Trophoblast cell (in vitro differentiated cells and primary cell): ENCODE measurements at regions not wholly inside any gene's neighbourhood (a gene's known extent, or its start where the extent isn't known, plus 50 kb on each side); places are given as distances from the start of the nearest gene placed in this dataset.

Experiments
- DNase-seq, 2 donors: peaks; one replicate each; pipeline ENCODE4 v3.0.0-alpha.2; 2016
- H2AFZ ChIP-seq: 2 replicates; pipeline ENCODE4 v1.6.1; 2013; ENCODE audit warnings: low read length, moderate library complexity, mild to moderate bottlenecking; ENCODE audit not compliant: insufficient read depth, poor library complexity
- H2AK5ac ChIP-seq: 2 replicates; pipeline ENCODE4 v1.6.1; 2013; ENCODE audit warnings: mild to moderate bottlenecking, low read length
- H2BK120ac ChIP-seq: 2 replicates; pipeline ENCODE4 v1.6.1; 2013; ENCODE audit warnings: low read length, mild to moderate bottlenecking, moderate library complexity; ENCODE audit not compliant: insufficient read depth, poor library complexity
- H2BK12ac ChIP-seq: 2 replicates; pipeline ENCODE4 v1.6.1; 2013; ENCODE audit warnings: mild to moderate bottlenecking, low read length, moderate library complexity
- H2BK5ac ChIP-seq: 2 replicates; pipeline ENCODE4 v1.6.1; 2013; ENCODE audit warnings: low read length, low read depth, moderate library complexity, mild to moderate bottlenecking; ENCODE audit not compliant: poor library complexity
- H3K14ac ChIP-seq: 2 replicates; pipeline ENCODE4 v1.6.1; 2013; ENCODE audit warnings: mild to moderate bottlenecking, low read length
- H3K18ac ChIP-seq: 2 replicates; pipeline ENCODE4 v1.6.1; 2013; ENCODE audit warnings: mild to moderate bottlenecking, low read length
- H3K23ac ChIP-seq: 2 replicates; pipeline ENCODE4 v1.6.1; 2013; ENCODE audit warnings: low read length
- H3K27ac ChIP-seq: 2 replicates; pipeline ENCODE4 v1.5.1; 2013; ENCODE audit warnings: low read depth, mild to moderate bottlenecking, inconsistent platforms, low read length, moderate library complexity
- H3K27me3 ChIP-seq: 2 replicates; pipeline ENCODE4 v1.6.1; 2013; ENCODE audit warnings: inconsistent platforms, mild to moderate bottlenecking, low read length, moderate library complexity; ENCODE audit not compliant: insufficient read depth
- H3K36me3 ChIP-seq, 2 experiments: 1 replicate in 1 of 2; 2 replicates in 1 of 2; pipeline ENCODE4 v1.6.1; 2013; ENCODE audit warnings: low read length in 2 of 2, mild to moderate bottlenecking in 2 of 2, moderate library complexity in 1 of 2; ENCODE audit not compliant: insufficient read depth in 2 of 2, control insufficient read depth in 1 of 2
- H3K4ac ChIP-seq: 2 replicates; pipeline ENCODE4 v1.6.1; 2013; ENCODE audit warnings: low read depth, mild to moderate bottlenecking, low read length, moderate library complexity
- H3K4me1 ChIP-seq, 2 experiments: 1 replicate in 1 of 2; 2 replicates in 1 of 2; pipeline ENCODE4 v1.6.1; 2013; ENCODE audit warnings: low read length in 2 of 2, mild to moderate bottlenecking in 2 of 2, moderate library complexity in 1 of 2; ENCODE audit not compliant: insufficient read depth in 2 of 2, control insufficient read depth in 1 of 2
- H3K4me2 ChIP-seq: 2 replicates; pipeline ENCODE4 v1.6.1; 2013; ENCODE audit warnings: inconsistent platforms, mild to moderate bottlenecking, low read length, moderate library complexity
- H3K4me3 ChIP-seq: 2 replicates; pipeline ENCODE4 v1.5.1; 2013; ENCODE audit warnings: mild to moderate bottlenecking, low read depth, low read length, inconsistent platforms
- H3K79me1 ChIP-seq: one replicate; pipeline ENCODE4 v1.6.1; 2013; ENCODE audit warnings: low read length
- H3K79me2 ChIP-seq: 2 replicates; pipeline ENCODE4 v1.6.1; 2013; ENCODE audit warnings: low read length, mild to moderate bottlenecking; ENCODE audit not compliant: control insufficient read depth, insufficient read depth, poor library complexity
- H3K9ac ChIP-seq: 2 replicates; pipeline ENCODE4 v1.6.1; 2013; ENCODE audit warnings: mild to moderate bottlenecking, low read length
- H3K9me3 ChIP-seq: 2 replicates; pipeline ENCODE4 v1.6.1; 2013; ENCODE audit warnings: low read depth, mild to moderate bottlenecking, control low read depth, inconsistent platforms, low read length; ENCODE audit not compliant: insufficient read depth
- H4K12ac ChIP-seq: 2 replicates; pipeline ENCODE4 v1.6.1; 2013; ENCODE audit warnings: low read depth, mild to moderate bottlenecking, low read length, moderate library complexity
- H4K8ac ChIP-seq: 2 replicates; pipeline ENCODE4 v1.6.1; 2013; ENCODE audit warnings: low read depth, mild to moderate bottlenecking, low read length, moderate library complexity
- H4K91ac ChIP-seq: one replicate; pipeline ENCODE4 v1.6.1; 2013; ENCODE audit warnings: low read depth, mild to moderate bottlenecking, low read length, moderate library complexity
- WGBS: extraction: QIAGEN DNeasy Blood & Tissue Kit; methylation state at CpG from one replicate; pipeline ENCODE4 v1.1.7; 2013; ENCODE audit warnings: missing lambda C conversion rate; ENCODE audit not compliant: insufficient read length, insufficient coverage; ENCODE audit errors: extremely low coverage; 5-methylcytosine and 5-hydroxymethylcytosine counted together

DNA sequence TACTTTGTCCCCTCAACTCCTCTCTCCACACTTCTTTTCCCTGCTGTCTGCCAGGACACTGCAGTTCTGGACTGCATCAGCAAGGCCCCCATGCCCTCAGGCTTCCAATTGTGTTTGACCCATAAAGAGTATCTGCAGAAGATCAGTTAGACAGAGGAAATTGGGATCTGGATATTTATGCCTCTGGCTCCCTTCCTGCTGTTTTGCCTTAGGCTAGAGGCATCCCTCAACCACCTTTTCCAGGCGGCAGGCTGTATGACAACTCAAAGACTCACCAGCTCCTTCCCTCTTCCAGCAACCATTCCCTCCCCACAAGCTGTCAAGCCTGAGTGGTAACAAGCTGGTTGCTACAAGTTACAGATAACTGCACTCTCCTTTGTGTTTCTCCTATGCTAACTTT is 66.4 kb upstream of the NDP start:
- H3K23ac ChIP-seq = no peak overlapping the region
- H2BK120ac ChIP-seq = no peak overlapping the region
- H3K79me2 ChIP-seq = peaks cover 1% of the 10 kb centered on the region
- DNase-seq = peak in 1 of 2 donors; percentile 53
- H3K4me3 ChIP-seq = no peak overlapping the region
- no peak overlapping the region for H3K14ac ChIP-seq
- no peak overlapping the region for H3K18ac ChIP-seq
- H3K4me1 ChIP-seq = peaks cover 4 to 8% of the 10 kb centered on the region in 2 experiments
- no peak overlapping the region for H2BK12ac ChIP-seq
- H2AK5ac ChIP-seq = no peak overlapping the region
- no peak overlapping the region for H3K4ac ChIP-seq
- H3K79me1 ChIP-seq = peaks cover 18% of the 10 kb centered on the region
- no peak overlapping the region for H4K8ac ChIP-seq
- no peak overlapping the region for H3K27ac ChIP-seq
- no peaks in the 10 kb centered on the region for H3K9me3 ChIP-seq
- H3K36me3 ChIP-seq = peaks cover 0 to 3% of the 10 kb centered on the region in 2 experiments
- no CpG with 5 or more reads among the region's 1 CpG for WGBS
- no peak overlapping the region for H4K91ac ChIP-seq
- H2BK5ac ChIP-seq = no peak overlapping the region
- no peaks in the 10 kb centered on the region for H3K27me3 ChIP-seq
- no peak overlapping the region for H3K4me2 ChIP-seq
- no peak overlapping the region for H2AFZ ChIP-seq
- no peak overlapping the region for H4K12ac ChIP-seq
- H3K9ac ChIP-seq = no peak overlapping the region

DNA sequence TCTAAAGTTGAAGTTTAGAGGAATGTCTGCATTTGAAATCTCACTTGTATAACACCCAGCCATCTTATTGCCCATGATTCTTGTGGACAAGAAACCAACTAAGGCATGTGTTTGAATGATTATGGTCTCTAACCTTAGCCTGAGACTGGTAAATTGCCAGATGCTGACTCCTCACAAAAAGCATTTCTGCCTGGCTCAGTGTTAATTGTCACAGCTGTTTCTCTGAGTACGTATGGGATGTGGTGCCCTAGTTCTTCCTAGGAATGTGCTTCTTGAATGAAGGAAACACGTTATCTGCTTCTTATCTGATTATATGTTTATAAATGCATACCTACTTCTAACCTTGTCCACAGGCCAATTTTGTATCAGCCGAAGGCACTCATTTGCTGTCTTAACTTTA is 63.1 kb upstream of the NDP start:
- peaks cover 1% of the 10 kb centered on the region for H3K79me2 ChIP-seq
- H3K27me3 ChIP-seq = no peaks in the 10 kb centered on the region
- peaks cover 3 to 6% of the 10 kb centered on the region in 2 experiments for H3K4me1 ChIP-seq
- WGBS = no CpG with 5 or more reads among the region's 3 CpGs
- no peak overlapping the region for H2BK5ac ChIP-seq
- H3K4me3 ChIP-seq = no peak overlapping the region
- H4K8ac ChIP-seq = no peak overlapping the region
- H2AK5ac ChIP-seq = no peak overlapping the region
- H4K12ac ChIP-seq = no peak overlapping the region
- H4K91ac ChIP-seq = peak overlapping the region; percentile 6
- H3K18ac ChIP-seq = no peak overlapping the region
- no peaks in the 10 kb centered on the region for H3K36me3 ChIP-seq
- peak overlapping the region; percentile 47 for H3K27ac ChIP-seq
- no peak overlapping the region for H2BK12ac ChIP-seq
- H3K4me2 ChIP-seq = no peak overlapping the region
- peak; percentile 31 to 78 for DNase-seq
- no peak overlapping the region for H3K4ac ChIP-seq
- H3K9ac ChIP-seq = no peak overlapping the region
- no peaks in the 10 kb centered on the region for H3K9me3 ChIP-seq
- no peak overlapping the region for H2AFZ ChIP-seq
- peaks cover 15% of the 10 kb centered on the region for H3K79me1 ChIP-seq
- H3K23ac ChIP-seq = no peak overlapping the region
- no peak overlapping the region for H3K14ac ChIP-seq
- no peak overlapping the region for H2BK120ac ChIP-seq

GRCh38 chrX:44035571-44035970 is 62.4 kb upstream of the NDP start:
- no peak overlapping the region for H3K9ac ChIP-seq
- H3K36me3 ChIP-seq = no peaks in the 10 kb centered on the region
- WGBS = no CpG with 5 or more reads among the region's 2 CpGs
- no peak overlapping the region for H2BK5ac ChIP-seq
- no peak overlapping the region for H3K4ac ChIP-seq
- H3K4me1 ChIP-seq = peaks cover 3 to 6% of the 10 kb centered on the region in 2 experiments
- no peak for DNase-seq
- H3K23ac ChIP-seq = no peak overlapping the region
- H4K12ac ChIP-seq = no peak overlapping the region
- H3K18ac ChIP-seq = no peak overlapping the region
- H3K4me2 ChIP-seq = no peak overlapping the region
- H3K14ac ChIP-seq = no peak overlapping the region
- peaks cover 1% of the 10 kb centered on the region for H3K79me2 ChIP-seq
- H2BK120ac ChIP-seq = peak overlapping the region; percentile 83
- no peak overlapping the region for H2AK5ac ChIP-seq
- peak overlapping the region; percentile 49 for H2BK12ac ChIP-seq
- H2AFZ ChIP-seq = no peak overlapping the region
- no peak overlapping the region for H4K8ac ChIP-seq
- H3K4me3 ChIP-seq = no peak overlapping the region
- H3K79me1 ChIP-seq = peaks cover 15% of the 10 kb centered on the region
- peak overlapping the region; percentile 25 for H3K27ac ChIP-seq
- peak overlapping the region; percentile 68 for H4K91ac ChIP-seq
- no peaks in the 10 kb centered on the region for H3K9me3 ChIP-seq
- H3K27me3 ChIP-seq = no peaks in the 10 kb centered on the region

DNA sequence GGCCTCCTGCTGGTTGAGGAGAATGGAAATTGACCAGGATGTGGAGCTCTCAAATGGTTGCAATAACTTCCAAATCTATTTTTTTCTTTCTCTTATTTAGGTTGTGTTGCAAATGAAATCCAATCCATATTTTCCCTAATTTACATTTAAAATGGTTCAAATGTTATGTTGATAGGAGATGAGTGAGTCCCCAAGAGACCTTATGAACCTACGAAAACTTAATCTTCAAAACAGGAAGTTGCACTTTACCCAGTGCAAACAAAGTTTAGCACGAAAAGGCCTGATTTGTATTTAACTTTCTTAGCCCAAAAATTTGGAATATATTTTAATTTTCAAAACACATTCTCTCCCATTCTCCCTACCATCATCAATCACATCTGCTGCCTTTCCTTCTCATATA is 59.3 kb upstream of the NDP start:
- H4K12ac ChIP-seq = no peak overlapping the region
- H2AK5ac ChIP-seq = no peak overlapping the region
- peaks cover 0 to 2% of the 10 kb centered on the region in 2 experiments for H3K4me1 ChIP-seq
- H3K79me2 ChIP-seq = no peaks in the 10 kb centered on the region
- no peaks in the 10 kb centered on the region for H3K9me3 ChIP-seq
- no peaks in the 10 kb centered on the region for H3K27me3 ChIP-seq
- no peak overlapping the region for H2BK120ac ChIP-seq
- no peak for DNase-seq
- H4K8ac ChIP-seq = no peak overlapping the region
- H3K4me2 ChIP-seq = no peak overlapping the region
- H3K23ac ChIP-seq = no peak overlapping the region
- H3K4ac ChIP-seq = no peak overlapping the region
- H2AFZ ChIP-seq = no peak overlapping the region
- H3K14ac ChIP-seq = no peak overlapping the region
- no peak overlapping the region for H3K18ac ChIP-seq
- H3K36me3 ChIP-seq = no peaks in the 10 kb centered on the region
- no peak overlapping the region for H2BK12ac ChIP-seq
- H3K9ac ChIP-seq = no peak overlapping the region
- no CpG with 5 or more reads among the region's 2 CpGs for WGBS
- H4K91ac ChIP-seq = no peak overlapping the region
- peaks cover 7% of the 10 kb centered on the region for H3K79me1 ChIP-seq
- H3K4me3 ChIP-seq = no peak overlapping the region
- H2BK5ac ChIP-seq = no peak overlapping the region
- no peak overlapping the region for H3K27ac ChIP-seq
